Loucy (cell line): ENCODE measurements at regions not wholly inside any gene's neighbourhood (a gene's known extent, or its start where the extent isn't known, plus 50 kb on each side); places are given as distances from the start of the nearest gene placed in this dataset.

Experiments
- CTCF ChIP-seq: fragments of 200-600 bp; sonication (generic); conservative IDR thresholded peaks from 2 replicates; pipeline ENCODE4 v1.5.1; 2014; ENCODE audit warnings: mild to moderate bottlenecking, antibody characterized with exemption, low read length
- EZH2phosphoT487 ChIP-seq: fragments of 200-600 bp; IDR thresholded peaks from 2 replicates; pipeline ENCODE4 v1.6.1; 2018; ENCODE audit warnings: antibody characterized with exemption, mild to moderate bottlenecking, moderate library complexity, borderline replicate concordance

GRCh38 chr3:14266361-14266760 lies 87.7 kb downstream of the LSM3 start:
- no peak for TF ChIP-seq CTCF
- TF ChIP-seq EZH2phosphoT487, result no peak
